Mucosa of stomach (tissue), 1 donor: ENCODE measurements at regions not wholly inside any gene's neighbourhood (a gene's known extent, or its start where the extent isn't known, plus 50 kb on each side); places are given as distances from the start of the nearest gene placed in this dataset.

Source experiments
- H3K27me3 ChIP-seq: one replicate; pipeline ENCODE4 v1.7.0; 2013; ENCODE audit warnings: mild to moderate bottlenecking, low read length; ENCODE audit not compliant: control insufficient read depth, insufficient read depth
- H3K36me3 ChIP-seq: one replicate; pipeline ENCODE4 v1.7.0; 2013; ENCODE audit warnings: low read length; ENCODE audit not compliant: control insufficient read depth, insufficient read depth
- H3K4me1 ChIP-seq: one replicate; pipeline ENCODE4 v1.7.0; 2013; ENCODE audit warnings: mild to moderate bottlenecking, low read length; ENCODE audit not compliant: control insufficient read depth, insufficient read depth
- H3K4me3 ChIP-seq: one replicate; pipeline ENCODE4 v1.7.0; 2013; ENCODE audit warnings: low read length
- H3K9ac ChIP-seq: one replicate; pipeline ENCODE4 v1.7.0; 2013; ENCODE audit warnings: mild to moderate bottlenecking, low read length, moderate library complexity
- H3K9me3 ChIP-seq: one replicate; pipeline ENCODE4 v1.7.0; 2013; ENCODE audit warnings: mild to moderate bottlenecking, low read length, moderate library complexity; ENCODE audit not compliant: control insufficient read depth
- donor health status: Pancreatic carcinoma.

GRCh38 chr6:1136415-1136774 is 175.5 kb upstream of the FOXQ1 start:
- H3K4me3 ChIP-seq, result no peak overlapping the region
- H3K4me1 ChIP-seq, result peaks cover 8% of the 10 kb centered on the region
- no peaks in the 10 kb centered on the region for H3K36me3 ChIP-seq
- H3K9me3 ChIP-seq, result no peaks in the 10 kb centered on the region
- no peak overlapping the region for H3K9ac ChIP-seq
- no peaks in the 10 kb centered on the region for H3K27me3 ChIP-seq

- Histone ChIP-seq H3K27me3 (no peaks in the 10 kb centered on the region), H3K36me3 (no peaks in the 10 kb centered on the region), H3K9me3 (no peaks in the 10 kb centered on the region)
These were observed 176.0 kb upstream of the FOXQ1 start for GRCh38 chr6:1135726-1136414.

GRCh38 chr6:1131285-1132079 is 180.4 kb upstream of the FOXQ1 start:
- Histone ChIP-seq H3K36me3 (no peaks in the 10 kb centered on the region), H3K4me3 (no peak overlapping the region), H3K27me3 (no peaks in the 10 kb centered on the region), H3K9ac (no peak overlapping the region), H3K9me3 (no peaks in the 10 kb centered on the region), H3K4me1 (peaks cover 9% of the 10 kb centered on the region)

More at GRCh38 chr6:1135726-1136414, 176.0 kb upstream of the FOXQ1 start:
- H3K9ac ChIP-seq, result no peak overlapping the region
- peaks cover 9% of the 10 kb centered on the region for H3K4me1 ChIP-seq
- H3K4me3 ChIP-seq, result no peak overlapping the region

- Histone ChIP-seq H3K36me3 (no peaks in the 10 kb centered on the region), H3K9ac (no peak overlapping the region), H3K4me3 (no peak overlapping the region), H3K27me3 (no peaks in the 10 kb centered on the region), H3K9me3 (no peaks in the 10 kb centered on the region), H3K4me1 (peaks cover 9% of the 10 kb centered on the region)
These were observed 181.2 kb upstream of the FOXQ1 start for GRCh38 chr6:1130709-1131108.

- H3K27me3 ChIP-seq, result no peaks in the 10 kb centered on the region
- peaks cover 9% of the 10 kb centered on the region for H3K4me1 ChIP-seq
- H3K4me3 ChIP-seq, result no peak overlapping the region
- no peaks in the 10 kb centered on the region for H3K36me3 ChIP-seq
- no peak overlapping the region for H3K9ac ChIP-seq
- H3K9me3 ChIP-seq, result no peaks in the 10 kb centered on the region
These were observed 182.8 kb upstream of the FOXQ1 start for GRCh38 chr6:1129131-1129530.

- Histone ChIP-seq H3K4me3 (no peak overlapping the region), H3K27me3 (no peaks in the 10 kb centered on the region), H3K9me3 (no peaks in the 10 kb centered on the region), H3K4me1 (peaks cover 9% of the 10 kb centered on the region), H3K36me3 (no peaks in the 10 kb centered on the region), H3K9ac (no peak overlapping the region)
These were observed 184.2 kb upstream of the FOXQ1 start for GRCh38 chr6:1127597-1128288.

- H3K27me3 ChIP-seq, result no peaks in the 10 kb centered on the region
- no peaks in the 10 kb centered on the region for H3K36me3 ChIP-seq
- peaks cover 9% of the 10 kb centered on the region for H3K4me1 ChIP-seq
- no peak overlapping the region for H3K9ac ChIP-seq
- no peaks in the 10 kb centered on the region for H3K9me3 ChIP-seq
- no peak overlapping the region for H3K4me3 ChIP-seq
These were observed 184.8 kb upstream of the FOXQ1 start for GRCh38 chr6:1127129-1127528.

GRCh38 chr6:1126036-1126435 is 185.9 kb upstream of the FOXQ1 start:
- Histone ChIP-seq H3K9ac (no peak overlapping the region), H3K27me3 (no peaks in the 10 kb centered on the region), H3K4me1 (no peaks in the 10 kb centered on the region), H3K9me3 (no peaks in the 10 kb centered on the region), H3K4me3 (no peak overlapping the region), H3K36me3 (no peaks in the 10 kb centered on the region)

GRCh38 chr6:1125297-1125696 is 186.6 kb upstream of the FOXQ1 start:
- Histone ChIP-seq H3K36me3 (no peaks in the 10 kb centered on the region), H3K4me1 (no peaks in the 10 kb centered on the region), H3K9me3 (no peaks in the 10 kb centered on the region), H3K9ac (no peak overlapping the region), H3K4me3 (no peak overlapping the region), H3K27me3 (no peaks in the 10 kb centered on the region)

GRCh38 chr6:1124885-1125284 is 187.0 kb upstream of the FOXQ1 start:
- Histone ChIP-seq H3K27me3 (no peaks in the 10 kb centered on the region), H3K9ac (no peak overlapping the region), H3K9me3 (no peaks in the 10 kb centered on the region), H3K4me1 (no peaks in the 10 kb centered on the region), H3K4me3 (no peak overlapping the region), H3K36me3 (no peaks in the 10 kb centered on the region)

- H3K36me3 ChIP-seq, result no peaks in the 10 kb centered on the region
- H3K9me3 ChIP-seq, result no peaks in the 10 kb centered on the region
- no peaks in the 10 kb centered on the region for H3K27me3 ChIP-seq
- H3K4me3 ChIP-seq, result no peak overlapping the region
- no peak overlapping the region for H3K9ac ChIP-seq
- no peaks in the 10 kb centered on the region for H3K4me1 ChIP-seq
These were observed 188.2 kb upstream of the FOXQ1 start for GRCh38 chr6:1123386-1124375.
